SK-N-SH (cell line): ENCODE measurements at regions not wholly inside any gene's neighbourhood (a gene's known extent, or its start where the extent isn't known, plus 50 kb on each side); places are given as distances from the start of the nearest gene placed in this dataset.

Experiments
- CTCF ChIA-PET: fragments of 300-600, 350-600 bp; formaldehyde crosslinking; extraction: SDS; loops from one replicate; lab custom pipeline; 2021; lab: Yijun Ruan, JAX
- POLR2A ChIA-PET: fragments of 350-600 bp; sonication (Branson Sonifier 250); formaldehyde crosslinking; extraction: SDS; loops from one replicate; lab custom pipeline; 2020; ENCODE audit warnings: antibody characterized with exemption, inconsistent platforms; lab: Yijun Ruan, JAX
- DNase-seq: peaks from one replicate; pipeline ENCODE4 v3.0.0; 2012
- H2AFZ ChIP-seq: fragments of 200-600 bp; sonication (generic); 2 replicates; pipeline ENCODE4 v1.8.1; 2016; ENCODE audit warnings: antibody characterized with exemption, mild to moderate bottlenecking, low read depth
- H3F3A ChIP-seq: fragments of 200-600 bp; sonication (generic); replicated peaks from 2 replicates; pipeline ENCODE3; 2016; ENCODE audit warnings: antibody characterized with exemption, mild to moderate bottlenecking; ENCODE audit not compliant: insufficient read depth
- H3K27ac ChIP-seq, 2 experiments: fragments of 200-500 bp in 1 of 2; fragments of 200-600 bp in 1 of 2; sonication (Bioruptor generic) in 1 of 2; sonication (generic), shearing (Covaris generic) in 1 of 2; 2 replicates each; pipeline versions ENCODE4 v1.5.1 to v1.6.1; 2014 to 2016; ENCODE audit warnings: low read depth in 2 of 2, inconsistent platforms in 1 of 2, low read length in 1 of 2, mild to moderate bottlenecking in 1 of 2, mixed read lengths in 1 of 2
- H3K27me3 ChIP-seq: fragments of 200-600 bp; sonication (generic), shearing (Covaris generic); 2 replicates; pipeline ENCODE4 v1.6.1; 2016; ENCODE audit warnings: mixed run types; ENCODE audit not compliant: insufficient read depth
- H3K36me3 ChIP-seq, 2 experiments: fragments of 200-500 bp in 1 of 2; fragments of 200-600 bp in 1 of 2; sonication (Bioruptor generic) in 1 of 2; sonication (generic) in 1 of 2; replicated peaks in 1 of 2; 2 replicates each; pipeline versions ENCODE3 to v1.5.1; 2014 to 2016; ENCODE audit warnings: low read length in 1 of 2, mild to moderate bottlenecking in 1 of 2; ENCODE audit not compliant: insufficient read depth in 2 of 2, control insufficient read depth in 1 of 2
- H3K4me1 ChIP-seq, 2 experiments: fragments of 200-500 bp in 1 of 2; fragments of 200-600 bp in 1 of 2; sonication (Bioruptor generic) in 1 of 2; sonication (generic), shearing (Covaris generic) in 1 of 2; 2 replicates each; pipeline versions ENCODE4 v1.5.1 to v1.6.1; 2014 to 2016; ENCODE audit warnings: low read depth in 1 of 2, low read length in 1 of 2, mixed run types in 1 of 2; ENCODE audit not compliant: insufficient read depth in 2 of 2, control insufficient read depth in 1 of 2
- H3K4me2 ChIP-seq: fragments of 200-600 bp; sonication (generic), shearing (Covaris generic); 2 replicates; pipeline ENCODE4 v1.6.1; 2017; ENCODE audit warnings: mixed run types
- H3K4me3 ChIP-seq, 2 experiments: fragments of 200-500 bp in 1 of 2; fragments of 200-600 bp in 1 of 2; sonication (Bioruptor generic) in 1 of 2; sonication (generic), shearing (Covaris generic) in 1 of 2; 2 replicates each; pipeline versions ENCODE4 v1.5.1 to v1.8.1; 2014 to 2016; ENCODE audit warnings: low read depth in 2 of 2, inconsistent platforms in 1 of 2, low read length in 1 of 2, mild to moderate bottlenecking in 1 of 2, mixed read lengths in 1 of 2, moderate library complexity in 1 of 2
- H3K79me2 ChIP-seq: fragments of 200-600 bp; sonication (generic); 2 replicates; pipeline ENCODE4 v1.8.1; 2017; ENCODE audit warnings: mild to moderate bottlenecking; ENCODE audit not compliant: insufficient read depth
- H3K9ac ChIP-seq: fragments of 200-600 bp; sonication (generic); 2 replicates; pipeline ENCODE4 v1.6.1; 2017; ENCODE audit warnings: mixed run types
- H3K9me2 ChIP-seq: fragments of 200-600 bp; sonication (generic); 2 replicates; pipeline ENCODE4 v1.6.1; 2017; ENCODE audit warnings: mixed run types
- H3K9me3 ChIP-seq: fragments of 200-600 bp; sonication (generic); 2 replicates; pipeline ENCODE4 v1.6.1; 2017; ENCODE audit warnings: mixed run types, mild to moderate bottlenecking, moderate library complexity
- H4K20me1 ChIP-seq: fragments of 200-600 bp; sonication (generic); 2 replicates; pipeline ENCODE4 v1.6.1; 2017; ENCODE audit warnings: mild to moderate bottlenecking, mixed run types; ENCODE audit not compliant: insufficient read depth
- FOXJ3 ChIP-seq: sonication (generic); formaldehyde crosslinking; IDR thresholded peaks from 2 replicates; pipeline ENCODE4 v1.5.1; 2020; ENCODE audit warnings: mild to moderate bottlenecking, missing genetic modification reagents
- IRF3 ChIP-seq: fragments of 150-350 bp; IDR thresholded peaks from 2 replicates; pipeline ENCODE4 v1.6.1; 2016; ENCODE audit warnings: mild to moderate bottlenecking, low read depth, low read length
- MEF2A ChIP-seq: IDR thresholded peaks from 2 replicates; pipeline ENCODE4 v1.4.0; 2012; ENCODE audit warnings: low read depth, borderline replicate concordance
- NFIC ChIP-seq: IDR thresholded peaks from 2 replicates; pipeline ENCODE4 v1.4.0; 2012; ENCODE audit warnings: borderline replicate concordance
- PBX3 ChIP-seq: IDR thresholded peaks from 2 replicates; pipeline ENCODE4; 2012
- POLR2AphosphoS5 ChIP-seq: IDR thresholded peaks from 2 replicates; pipeline ENCODE4 v1.6.1; 2012; ENCODE audit warnings: low read depth, low read length
- RCOR1 ChIP-seq: fragments of 150-350 bp; IDR thresholded peaks from 2 replicates; pipeline ENCODE4 v1.6.1; 2017; ENCODE audit warnings: antibody characterized with exemption, low read length
- RFX5 ChIP-seq: IDR thresholded peaks from 2 replicates; pipeline ENCODE4 v1.6.1; 2012; ENCODE audit warnings: mild to moderate bottlenecking, improper control_type of control experiment, low read length
- SMC3 ChIP-seq: IDR thresholded peaks from 2 replicates; pipeline ENCODE4 v1.6.1; 2012; ENCODE audit warnings: low read depth, low read length, improper control_type of control experiment
- TAF1 ChIP-seq: IDR thresholded peaks from 2 replicates; pipeline ENCODE4 v1.6.1; 2012; ENCODE audit warnings: low read depth, mild to moderate bottlenecking, low read length, moderate library complexity, borderline replicate concordance
- TCF12 ChIP-seq: IDR thresholded peaks from 2 replicates; pipeline ENCODE4 v1.4.0; 2012
- TEAD4 ChIP-seq: IDR thresholded peaks from 2 replicates; pipeline ENCODE4 v1.4.0; 2012; ENCODE audit warnings: mild to moderate bottlenecking, borderline replicate concordance; ENCODE audit not compliant: insufficient read depth
- YY1 ChIP-seq: IDR thresholded peaks from 2 replicates; pipeline ENCODE4 v1.4.0; 2012; ENCODE audit warnings: low read depth, mild to moderate bottlenecking
- WGBS: methylation state at CpG from one replicate; pipeline ENCODE4 v1.1.6; 2017; ENCODE audit warnings: low lambda C conversion rate; 5-methylcytosine and 5-hydroxymethylcytosine counted together
- TF ChIP-seq, protein P1 (sequence below): fragments of 150-350 bp; IDR thresholded peaks from 2 replicates; pipeline ENCODE4 v1.6.1; 2017; ENCODE audit warnings: antibody characterized with exemption, low read length, low read depth, borderline replicate concordance
- TF ChIP-seq, protein P2 (sequence below): IDR thresholded peaks from 2 replicates; pipeline ENCODE4 v1.4.0; 2012; ENCODE audit warnings: low read depth

- 48% methylated on average over 11 of the region's 14 CpGs for WGBS
- CTCF ChIA-PET, result interaction anchor here (1.2 to 2.9 kb wide), 7 partner anchors 10 to 89 kb away, joined by 4 to 22 read pairs (median 6); no protein-coding TSS in a partner anchor
Measured at GRCh38 chr1:21344098-21344749, 54.0 kb upstream of the ECE1 start.

DNA sequence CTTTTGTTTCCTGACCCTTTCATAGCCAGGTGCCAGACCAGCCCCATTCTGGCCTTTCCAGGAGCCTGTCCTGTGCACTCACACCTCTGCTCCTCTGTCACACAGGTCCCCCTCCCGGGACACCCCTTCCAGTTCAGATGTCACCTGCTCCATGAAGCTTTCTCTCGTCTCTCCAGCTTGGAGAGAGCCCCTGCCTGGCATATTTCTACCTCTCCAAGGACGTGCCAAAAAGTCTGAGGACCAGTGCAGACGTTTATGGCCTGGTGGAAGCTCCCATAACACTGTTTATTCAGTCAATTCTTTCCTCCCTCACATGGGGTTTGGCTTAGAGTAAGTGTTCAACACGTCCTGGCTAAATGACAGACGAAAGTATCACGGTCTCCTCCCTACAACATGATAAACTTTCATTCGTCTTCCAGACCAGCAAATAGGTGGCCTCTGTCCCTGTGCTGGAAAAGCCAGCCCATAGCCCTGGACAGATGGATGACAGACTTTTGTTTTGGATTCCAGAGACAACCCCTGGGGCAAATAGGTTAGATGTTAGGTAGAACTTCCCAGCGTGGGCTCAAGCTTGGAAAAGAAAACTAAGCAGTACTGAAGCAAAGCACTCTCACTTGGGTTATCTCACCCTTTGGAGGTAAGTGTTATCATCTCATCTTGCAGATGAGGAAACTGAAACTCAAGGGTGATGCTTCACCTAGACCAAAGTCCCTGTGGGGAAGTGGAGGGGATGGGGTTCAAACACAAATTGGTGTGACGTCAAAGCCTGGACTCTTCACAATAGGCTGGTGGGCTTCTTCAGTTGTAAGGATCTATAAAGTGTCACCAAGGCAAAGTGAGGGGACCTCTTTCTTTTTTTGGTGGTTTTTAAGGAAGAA, 52.9 kb upstream of the ECE1 start:
- peak overlapping the region in 1 of 2 experiments; percentile 0; a peak in 1 of 4 replicates for H3K27ac ChIP-seq
- H3K27me3 ChIP-seq, result no peaks in the 10 kb centered on the region; the same call in 1 of the 2 replicates
- H4K20me1 ChIP-seq, result peaks cover 10% of the 10 kb centered on the region; the same call in 1 of the 2 replicates
- DNase-seq, result no peak
- H3K4me2 ChIP-seq, result peak overlapping the region; percentile 91; the same call in 1 of the 2 replicates
- peaks cover 45% of the 10 kb centered on the region for H3K79me2 ChIP-seq
- no peaks in the 10 kb centered on the region for H3K36me3 ChIP-seq
- CTCF ChIA-PET, result interaction anchor here (0.9 to 2.9 kb wide), 6 partner anchors 27 to 112 kb away, joined by 3 to 13 read pairs (median 3); no protein-coding TSS in a partner anchor
- TF ChIP-seq SMC3 (no peak), RFX5 (no peak), TEAD4 (no peak), FOXJ3 (CRISPR knock-in tag) (no peak), MEF2A (no peak), IRF3 (no peak), NFIC (no peak), YY1 (no peak), PBX3 (no peak)
- TF ChIP-seq, protein P1, sequence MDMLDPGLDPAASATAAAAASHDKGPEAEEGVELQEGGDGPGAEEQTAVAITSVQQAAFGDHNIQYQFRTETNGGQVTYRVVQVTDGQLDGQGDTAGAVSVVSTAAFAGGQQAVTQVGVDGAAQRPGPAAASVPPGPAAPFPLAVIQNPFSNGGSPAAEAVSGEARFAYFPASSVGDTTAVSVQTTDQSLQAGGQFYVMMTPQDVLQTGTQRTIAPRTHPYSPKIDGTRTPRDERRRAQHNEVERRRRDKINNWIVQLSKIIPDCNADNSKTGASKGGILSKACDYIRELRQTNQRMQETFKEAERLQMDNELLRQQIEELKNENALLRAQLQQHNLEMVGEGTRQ, result no peak
- TF ChIP-seq, protein P2, sequence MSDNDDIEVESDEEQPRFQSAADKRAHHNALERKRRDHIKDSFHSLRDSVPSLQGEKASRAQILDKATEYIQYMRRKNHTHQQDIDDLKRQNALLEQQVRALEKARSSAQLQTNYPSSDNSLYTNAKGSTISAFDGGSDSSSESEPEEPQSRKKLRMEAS, result no peak
- 78% methylated on average over 10 of the region's 10 CpGs for WGBS
- H3K9me3 ChIP-seq, result no peaks in the 10 kb centered on the region
- peaks cover under 1 to 63% of the 10 kb centered on the region in 2 experiments; a peak in 1 of 4 replicates for H3K4me1 ChIP-seq
- H2AFZ ChIP-seq, result no peak overlapping the region
- H3F3A ChIP-seq, result peaks cover 4% of the 10 kb centered on the region
- H3K9ac ChIP-seq, result no peak overlapping the region
- no peaks in the 10 kb centered on the region for H3K9me2 ChIP-seq
- POLR2A ChIA-PET, result no interaction called here
- H3K4me3 ChIP-seq, result no peak overlapping the region; a peak in 1 of 4 replicates

More at GRCh38 chr1:21344098-21344749, 54.0 kb upstream of the ECE1 start:
- Histone ChIP-seq H2AFZ (peak overlapping the region; percentile 74; the same call in 1 of the 2 replicates), H4K20me1 (peaks cover 10% of the 10 kb centered on the region; the same call in 1 of the 2 replicates), H3K4me3 (peak overlapping the region; percentile 73 to 78), H3K27ac (peak overlapping the region in 1 of 2 experiments; percentile 65; a peak in 1 of 4 replicates), H3K9ac (peak overlapping the region; percentile 75), H3K9me2 (no peaks in the 10 kb centered on the region), H3K36me3 (no peaks in the 10 kb centered on the region), H3F3A (no peaks in the 10 kb centered on the region), H3K4me2 (peak overlapping the region; percentile 91), H3K27me3 (no peaks in the 10 kb centered on the region; the same call in 1 of the 2 replicates), H3K4me1 (peaks cover 0 to 53% of the 10 kb centered on the region in 2 experiments; a peak in 1 of 4 replicates), H3K79me2 (peaks cover 44% of the 10 kb centered on the region), H3K9me3 (no peaks in the 10 kb centered on the region)
- TF ChIP-seq PBX3 (no peak), TCF12 (no peak), RCOR1 (no peak), NFIC (no peak), POLR2AphosphoS5 (no peak), TAF1 (no peak), TEAD4 (no peak), SMC3 (no peak)
- TF ChIP-seq, protein P2, result no peak
- POLR2A ChIA-PET, result interaction anchor here (1.2 to 1.8 kb wide), 4 partner anchors 31 to 89 kb away, joined by 5 to 18 read pairs (median 8); no protein-coding TSS in a partner anchor
- peak; percentile 23 for DNase-seq
